HG03565 (cell line): ENCODE measurements at regions not wholly inside any gene's neighbourhood (a gene's known extent, or its start where the extent isn't known, plus 50 kb on each side); places are given as distances from the start of the nearest gene placed in this dataset.
"Not testable (repeated sequence)": the region's sequence is repeated elsewhere in the genome, so short reads cannot be mapped to it uniquely, and the experiment has no call there.

Experiments
- ATAC-seq: cut with Tn5 transposase; IDR thresholded peaks from one replicate; pipeline ENCODE4 v1.9.1; 2021; ENCODE audit warnings: mild to moderate bottlenecking, moderate library complexity; ENCODE audit not compliant: unreplicated experiment

DNA sequence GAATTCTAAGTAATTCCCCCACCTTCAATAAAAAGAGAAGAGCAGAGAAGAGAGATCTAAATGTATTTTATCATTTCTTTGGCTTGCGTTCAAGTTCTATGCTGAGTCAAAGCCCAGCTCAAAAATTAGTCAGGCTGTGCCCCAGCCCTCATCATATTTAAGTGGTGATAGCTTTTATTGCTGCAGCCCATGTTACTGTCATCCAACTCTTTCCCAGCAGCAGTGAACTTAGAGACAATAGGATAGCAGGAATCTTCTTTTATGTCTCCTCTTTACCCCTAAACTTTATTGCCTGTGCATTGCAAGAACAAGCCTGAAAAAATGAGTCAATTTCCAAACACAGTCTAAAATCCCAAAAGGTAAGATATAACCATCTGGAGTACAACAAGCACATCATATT lies 1599.3 kb upstream of the PIK3C3 start:
- no peak for ATAC-seq

- ATAC-seq, result no peak
These were observed 1606.8 kb upstream of the PIK3C3 start for GRCh38 chr18:40348196-40348595.

DNA sequence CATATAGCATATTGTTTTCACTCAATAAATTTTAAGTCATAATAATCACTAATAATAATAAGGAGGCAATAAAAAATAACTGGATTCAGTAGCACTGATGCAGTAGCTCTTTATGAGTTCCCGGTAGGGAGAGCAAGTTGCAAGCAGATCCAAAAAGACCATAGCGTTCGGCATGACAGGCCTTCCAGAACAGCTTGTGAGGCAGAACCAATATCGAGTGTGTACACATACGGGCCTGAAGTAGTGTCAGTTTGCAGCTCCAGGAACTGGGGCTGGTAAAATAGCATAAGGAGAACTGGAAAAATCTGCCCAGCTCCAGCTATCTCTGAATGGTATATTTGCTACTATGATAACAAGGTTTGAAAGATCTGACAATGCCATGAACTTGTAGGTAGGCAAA lies 1607.8 kb upstream of the PIK3C3 start:
- no peak for ATAC-seq

- no peak for ATAC-seq
These were observed 1608.9 kb upstream of the PIK3C3 start for GRCh38 chr18:40346146-40346545.

DNA sequence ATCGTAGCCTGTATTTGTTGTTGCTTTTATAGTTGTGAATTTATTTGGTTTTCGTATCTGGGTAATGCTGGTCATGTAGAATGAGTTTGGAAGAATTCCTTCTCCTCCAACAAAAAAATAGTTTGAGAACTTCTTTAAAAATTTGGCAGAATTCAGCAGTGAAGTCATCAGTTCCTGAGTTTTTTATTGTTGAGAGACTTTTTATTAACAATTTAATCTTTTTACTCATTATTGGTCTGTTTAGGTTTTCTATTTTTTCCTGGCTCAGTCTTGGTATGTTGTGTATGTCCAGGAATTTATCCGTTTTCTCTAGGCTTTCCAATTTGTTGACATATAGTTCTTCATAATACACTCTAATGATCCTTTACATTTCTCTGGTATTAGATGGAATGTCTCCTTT lies 1613.3 kb upstream of the PIK3C3 start:
- ATAC-seq, result no peak

DNA sequence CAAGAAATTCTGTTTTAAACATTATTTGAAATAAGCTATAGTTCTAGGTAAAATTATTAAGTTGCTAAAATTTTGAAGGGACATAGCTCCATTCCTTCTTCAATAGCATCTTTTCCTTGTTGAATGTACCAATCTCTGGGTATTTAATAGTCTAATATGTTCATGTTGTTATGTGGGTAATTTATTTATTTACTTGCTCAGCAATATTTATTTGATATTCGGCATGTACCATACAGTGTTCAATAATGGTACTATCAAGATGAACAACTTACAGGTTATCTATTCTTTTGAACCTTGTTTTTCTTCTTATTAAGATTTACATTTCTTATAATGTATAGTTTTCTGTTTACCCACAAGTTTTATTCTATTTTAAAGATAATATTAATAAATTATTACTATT lies 1616.8 kb upstream of the PIK3C3 start:
- no peak for ATAC-seq

DNA sequence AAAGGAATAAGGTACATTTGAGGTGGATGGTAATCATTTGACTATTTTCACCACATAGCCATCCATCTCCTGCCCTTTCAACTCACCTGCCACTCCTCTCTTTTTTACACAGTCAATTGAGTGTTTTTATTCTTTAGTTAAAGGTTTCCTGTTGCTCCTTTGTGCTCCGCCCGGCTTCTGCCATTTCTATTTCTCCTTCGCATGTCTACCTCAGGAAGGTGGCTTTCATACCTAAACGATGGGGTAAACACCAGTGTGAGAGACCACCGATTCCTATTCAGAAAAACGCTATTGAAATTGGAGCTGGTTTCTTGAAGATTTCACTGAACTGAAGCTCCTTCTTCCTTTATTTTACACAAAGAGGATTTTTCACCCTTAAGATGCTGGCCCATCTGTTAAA lies 1628.0 kb upstream of the PIK3C3 start:
- ATAC-seq, result no peak

- ATAC-seq, result no peak
These were observed 1629.0 kb upstream of the PIK3C3 start for GRCh38 chr18:40325988-40326387.

GRCh38 chr18:40314199-40314598 lies 1640.8 kb upstream of the PIK3C3 start:
- no peak for ATAC-seq

DNA sequence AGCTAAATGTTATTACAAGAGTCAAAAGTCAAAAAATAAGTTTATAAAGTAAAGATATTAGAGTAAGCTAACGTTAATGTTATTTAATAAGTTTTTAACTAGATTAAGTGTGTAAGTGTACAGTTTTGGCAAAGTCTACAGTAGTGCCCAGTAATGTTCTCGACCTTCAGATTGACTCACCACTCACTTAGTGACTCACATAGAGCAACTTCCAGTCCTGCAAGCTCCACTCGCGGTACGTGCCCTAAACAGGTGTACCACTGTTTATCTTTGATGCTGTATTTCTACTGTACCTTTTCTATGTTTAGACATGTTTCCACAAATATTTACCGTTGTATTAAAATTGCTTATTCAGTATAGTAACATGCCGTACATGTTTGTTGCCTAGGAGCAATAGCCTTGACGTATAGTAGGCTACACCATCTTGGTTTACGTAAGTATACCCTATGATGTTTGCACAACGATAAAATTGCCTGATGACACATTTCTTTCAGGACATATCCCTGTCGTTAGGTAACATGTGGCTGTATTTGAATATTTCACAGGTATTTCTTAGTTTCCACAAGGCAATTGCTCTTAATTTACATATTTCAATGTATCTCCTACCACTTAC lies 1641.9 kb upstream of the PIK3C3 start:
- no peak for ATAC-seq

DNA sequence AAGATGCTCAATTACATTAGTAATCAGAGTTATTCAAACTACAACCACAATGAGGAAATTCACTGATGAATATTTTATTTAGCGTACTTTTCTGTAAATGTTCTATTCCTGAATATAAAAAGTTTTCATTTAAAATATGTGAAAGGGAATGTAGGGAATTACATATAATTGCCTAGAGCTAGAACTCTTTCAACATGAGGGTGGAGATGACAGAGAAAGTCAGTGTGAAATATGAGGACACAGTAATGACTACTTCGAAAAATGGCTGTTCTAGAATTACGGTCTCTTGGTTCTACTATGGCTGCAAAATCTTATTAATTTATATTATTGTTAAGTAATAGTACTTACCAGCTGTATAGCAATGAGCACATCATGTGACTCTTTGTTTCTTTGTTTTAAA lies 1647.4 kb upstream of the PIK3C3 start:
- no peak for ATAC-seq

- ATAC-seq, result no peak
These were observed 1658.2 kb upstream of the PIK3C3 start for GRCh38 chr18:40296717-40297413.

- no peak for ATAC-seq
These were observed 1661.9 kb upstream of the PIK3C3 start for GRCh38 chr18:40292985-40293710.

- ATAC-seq, result no peak
These were observed 1671.5 kb upstream of the PIK3C3 start for GRCh38 chr18:40283560-40283959.

DNA sequence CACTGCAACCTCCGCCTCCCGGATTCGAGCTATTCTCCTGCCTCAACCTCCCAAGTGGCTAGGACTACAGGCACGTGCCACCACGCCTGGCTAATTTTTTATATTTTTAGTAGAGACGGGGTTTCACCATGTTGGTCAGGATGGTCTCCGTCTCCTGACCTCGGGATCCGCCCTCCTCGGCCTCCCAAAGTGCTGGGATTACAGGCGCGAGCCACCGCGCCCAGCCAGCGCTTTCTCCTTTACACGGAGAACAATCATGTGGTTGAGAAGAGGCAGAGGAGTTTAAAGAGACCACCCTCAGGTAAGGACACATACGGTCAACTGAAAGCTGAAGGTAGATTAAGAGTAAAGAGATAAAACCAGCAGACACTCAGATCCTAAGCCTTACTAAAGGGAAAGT lies 1673.7 kb upstream of the PIK3C3 start:
- not testable (repeated sequence) for ATAC-seq

DNA sequence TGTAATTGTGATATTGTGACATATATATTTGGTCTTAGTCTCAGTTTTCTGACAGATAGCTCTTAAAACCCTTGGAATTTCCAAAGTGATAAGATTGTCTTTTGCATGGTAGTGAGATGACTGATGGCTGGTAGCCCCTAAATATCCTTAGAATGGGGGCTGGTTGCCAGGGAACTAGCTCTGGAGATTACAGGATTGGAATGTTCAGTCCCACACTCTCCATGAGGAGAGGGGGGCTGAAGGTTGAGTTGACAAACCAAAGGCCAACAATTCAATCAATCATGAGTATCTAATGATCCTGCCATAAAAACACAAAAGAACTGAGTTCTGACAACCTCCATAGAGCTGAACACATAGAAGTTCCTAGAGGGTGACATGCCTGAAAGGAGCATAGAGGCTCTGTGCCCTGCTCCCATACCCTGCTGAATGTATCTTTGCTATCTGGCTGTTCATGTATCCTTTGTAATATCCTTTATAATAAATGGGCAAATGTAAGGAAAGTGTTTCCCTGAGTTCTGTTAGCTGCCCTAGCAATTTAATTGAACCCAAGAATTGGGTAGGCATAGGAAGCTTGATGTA lies 1680.3 kb upstream of the PIK3C3 start:
- ATAC-seq, result no peak

GRCh38 chr18:40272630-40273231 lies 1682.3 kb upstream of the PIK3C3 start:
- no peak for ATAC-seq

- no peak for ATAC-seq
These were observed 1695.8 kb upstream of the PIK3C3 start for GRCh38 chr18:40259115-40259835.

- ATAC-seq, result no peak
These were observed 1696.7 kb upstream of the PIK3C3 start for GRCh38 chr18:40258311-40258710.

DNA sequence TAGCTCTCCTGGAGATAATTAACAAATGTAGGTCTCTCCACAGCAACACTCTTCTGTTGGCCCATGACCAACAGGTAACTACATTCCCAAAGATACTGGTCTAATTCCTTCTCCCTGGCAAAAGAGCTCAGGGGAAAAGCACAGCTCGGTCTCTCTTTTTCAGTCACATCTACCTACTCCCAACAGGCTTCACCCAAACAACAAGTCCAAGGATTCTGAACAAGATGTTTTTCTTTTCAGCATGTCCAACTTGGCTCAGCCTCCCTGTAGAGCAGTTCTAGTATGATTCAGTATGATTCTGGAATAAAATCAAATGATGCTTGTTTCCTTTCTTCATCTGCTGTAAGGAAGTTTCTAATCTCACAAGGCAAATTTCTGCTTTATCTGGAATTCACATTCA lies 1704.8 kb upstream of the PIK3C3 start:
- ATAC-seq, result no peak
